ENCODE measurements at regions not wholly inside any gene's neighbourhood (a gene's known extent, or its start where the extent isn't known, plus 50 kb on each side); places are given as distances from the start of the nearest gene placed in this dataset.

DNA sequence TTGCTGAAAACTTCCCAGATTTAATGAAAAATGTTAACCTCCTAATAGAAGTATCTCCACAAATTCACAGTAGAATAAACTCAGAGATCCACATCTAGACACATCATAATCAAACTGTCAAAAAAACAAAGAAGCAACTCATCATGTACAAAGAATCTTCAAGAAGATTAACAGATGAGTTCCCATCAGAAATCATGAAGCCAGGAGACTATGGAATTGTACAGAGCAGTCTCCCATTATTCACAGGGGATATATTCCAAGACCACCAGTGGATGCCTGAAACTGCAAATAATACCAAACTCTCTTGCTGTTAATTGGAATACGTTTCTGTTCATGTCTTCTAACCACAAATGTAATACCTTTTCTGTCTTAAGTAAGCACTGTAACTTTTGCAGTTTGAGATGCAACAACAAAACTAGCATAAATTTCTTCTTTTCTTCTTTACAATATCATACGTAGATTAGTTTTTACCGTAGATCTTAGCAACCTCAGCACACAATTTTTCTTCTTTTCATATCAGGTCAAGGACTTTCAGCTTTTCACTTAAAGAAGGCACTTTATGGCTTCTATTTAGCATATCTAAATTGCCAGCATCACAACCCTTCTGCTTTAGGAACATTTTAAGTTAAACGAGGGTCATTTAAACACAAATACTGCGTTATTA is 70.3 kb upstream of the MIR17HG start:
- TF ChIP-seq, protein P1, sequence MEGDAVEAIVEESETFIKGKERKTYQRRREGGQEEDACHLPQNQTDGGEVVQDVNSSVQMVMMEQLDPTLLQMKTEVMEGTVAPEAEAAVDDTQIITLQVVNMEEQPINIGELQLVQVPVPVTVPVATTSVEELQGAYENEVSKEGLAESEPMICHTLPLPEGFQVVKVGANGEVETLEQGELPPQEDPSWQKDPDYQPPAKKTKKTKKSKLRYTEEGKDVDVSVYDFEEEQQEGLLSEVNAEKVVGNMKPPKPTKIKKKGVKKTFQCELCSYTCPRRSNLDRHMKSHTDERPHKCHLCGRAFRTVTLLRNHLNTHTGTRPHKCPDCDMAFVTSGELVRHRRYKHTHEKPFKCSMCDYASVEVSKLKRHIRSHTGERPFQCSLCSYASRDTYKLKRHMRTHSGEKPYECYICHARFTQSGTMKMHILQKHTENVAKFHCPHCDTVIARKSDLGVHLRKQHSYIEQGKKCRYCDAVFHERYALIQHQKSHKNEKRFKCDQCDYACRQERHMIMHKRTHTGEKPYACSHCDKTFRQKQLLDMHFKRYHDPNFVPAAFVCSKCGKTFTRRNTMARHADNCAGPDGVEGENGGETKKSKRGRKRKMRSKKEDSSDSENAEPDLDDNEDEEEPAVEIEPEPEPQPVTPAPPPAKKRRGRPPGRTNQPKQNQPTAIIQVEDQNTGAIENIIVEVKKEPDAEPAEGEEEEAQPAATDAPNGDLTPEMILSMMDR (IDR thresholded peaks at IDR 0.05): no peak
- TF ChIP-seq EP300 (IDR thresholded peaks at IDR 0.05): no peak
- TF ChIP-seq POLR2A (IDR thresholded peaks at IDR 0.05): no peak
- no peak for TF ChIP-seq POLR2AphosphoS5 (IDR thresholded peaks at IDR 0.05)

Data from sigmoid colon (tissue), 4 donors.